ENCODE measurements at regions not wholly inside any gene's neighbourhood (a gene's known extent, or its start where the extent isn't known, plus 50 kb on each side); places are given as distances from the start of the nearest gene placed in this dataset.
"Not testable (repeated sequence)": the region's sequence is repeated elsewhere in the genome, so short reads cannot be mapped to it uniquely, and the experiment has no call there.

DNA sequence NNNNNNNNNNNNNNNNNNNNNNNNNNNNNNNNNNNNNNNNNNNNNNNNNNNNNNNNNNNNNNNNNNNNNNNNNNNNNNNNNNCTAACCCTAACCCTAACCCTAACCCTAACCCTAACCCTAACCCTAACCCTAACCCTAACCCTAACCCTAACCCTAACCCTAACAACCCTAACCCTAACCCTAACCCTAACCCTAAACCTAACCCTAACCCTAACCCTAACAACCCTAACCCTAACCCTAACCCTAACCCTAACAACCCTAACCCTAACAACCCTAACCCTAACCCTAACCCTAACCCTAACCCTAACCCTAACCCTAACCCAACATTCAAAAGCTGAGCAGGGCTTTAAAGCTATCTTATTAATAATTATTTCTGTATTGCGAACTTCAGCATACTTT lies 182.5 kb upstream of the FAM20C start:
- not testable (repeated sequence) for H3K36me3 Mint-ChIP-seq; H3K4me1 Mint-ChIP-seq; H3K4me3 Mint-ChIP-seq; H3K27ac Mint-ChIP-seq; H3K27me3 Mint-ChIP-seq (ENCODE audit: low read depth in 3 of 3); H3K9me3 Mint-ChIP-seq
- DNase-seq: peak in 1 of 3 donors; percentile 9

DNA sequence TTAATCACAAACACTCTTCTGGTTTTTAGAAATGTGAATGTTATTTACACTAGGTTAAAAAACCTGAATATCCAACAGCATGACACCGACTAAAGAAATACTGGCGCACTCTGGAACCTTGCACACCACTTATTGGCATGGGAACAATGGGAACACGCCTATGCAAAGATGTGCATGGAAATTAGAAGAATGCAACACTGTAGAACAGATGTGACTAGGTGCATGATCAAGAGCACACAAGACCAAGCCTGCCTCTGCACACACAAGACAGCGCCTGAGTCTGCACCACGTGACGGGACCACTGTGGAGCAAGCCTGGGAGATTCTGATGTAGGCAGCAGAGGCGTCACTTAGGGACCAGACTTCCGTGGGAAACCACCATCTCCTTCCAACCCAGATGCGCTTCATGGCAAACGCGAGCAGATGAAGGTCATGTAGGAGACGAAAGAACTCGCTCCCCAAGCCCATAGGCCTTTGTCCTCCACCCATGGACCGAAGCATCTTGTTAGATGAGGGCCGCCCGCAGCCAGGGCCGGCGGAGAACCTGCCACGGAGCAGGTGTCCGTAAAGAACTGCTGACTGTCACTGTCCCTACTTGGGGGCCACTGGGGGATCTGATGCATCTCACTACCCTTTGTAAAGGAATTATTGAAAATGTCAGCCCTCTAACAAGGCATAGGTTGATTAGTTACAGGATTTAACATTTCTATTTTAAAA lies 159.6 kb upstream of the FAM20C start:
- not testable (repeated sequence) for H3K27me3 Mint-ChIP-seq (ENCODE audit: low read depth in 3 of 3); DNase-seq; H3K36me3 Mint-ChIP-seq; H3K4me1 Mint-ChIP-seq; H3K9me3 Mint-ChIP-seq; H3K27ac Mint-ChIP-seq; H3K4me3 Mint-ChIP-seq

DNA sequence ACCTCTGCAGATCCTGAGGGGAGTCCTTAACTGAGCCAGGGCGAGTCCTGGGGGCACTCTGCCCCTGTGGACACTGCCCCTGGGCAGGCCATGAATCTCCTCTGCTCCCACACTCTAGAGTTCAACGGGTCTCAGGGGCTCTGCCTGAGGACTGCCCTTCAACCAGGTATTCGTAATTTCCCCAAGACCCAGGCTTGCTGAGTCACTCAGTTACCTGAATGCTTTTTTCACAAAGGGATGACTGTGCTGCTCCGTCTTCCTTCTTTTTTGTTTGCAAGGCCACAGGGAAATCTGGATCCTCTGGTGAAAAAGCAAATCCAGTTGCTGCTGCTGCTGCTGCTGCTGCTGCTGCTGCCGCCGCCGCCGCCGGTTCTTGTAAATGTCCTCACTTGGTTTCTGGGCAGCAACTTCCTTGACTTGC lies 157.2 kb upstream of the FAM20C start:
- H3K4me3 Mint-ChIP-seq, H3K36me3 Mint-ChIP-seq: not testable (repeated sequence)

DNA sequence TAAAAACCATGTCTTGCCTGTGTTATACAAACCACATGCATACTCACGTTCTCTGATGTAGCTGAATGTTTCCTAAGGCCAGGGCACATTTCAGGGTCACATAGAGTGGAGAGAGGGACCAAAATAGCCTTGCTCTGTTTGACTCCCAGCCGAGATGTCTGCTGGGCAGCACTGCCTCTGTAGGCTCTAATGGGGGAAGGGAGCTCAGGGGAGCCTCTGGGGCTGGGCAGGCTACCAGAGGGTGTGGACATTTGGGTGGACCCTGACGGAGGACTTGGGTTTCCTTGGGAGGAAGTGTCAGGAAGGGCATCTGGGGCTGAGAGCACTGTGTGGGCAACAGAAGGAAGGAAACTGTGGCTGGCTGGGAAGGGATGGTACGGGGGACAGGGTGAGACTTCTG lies 155.8 kb upstream of the FAM20C start:
- not testable (repeated sequence) for H3K36me3 Mint-ChIP-seq; H3K27me3 Mint-ChIP-seq (ENCODE audit: low read depth in 3 of 3); H3K4me1 Mint-ChIP-seq; H3K27ac Mint-ChIP-seq; DNase-seq; H3K9me3 Mint-ChIP-seq; H3K4me3 Mint-ChIP-seq

More for the DNA sequence above, 157.2 kb upstream of the FAM20C start:
- DNase-seq; H3K27me3 Mint-ChIP-seq (ENCODE audit: low read depth in 3 of 3); H3K27ac Mint-ChIP-seq; H3K4me1 Mint-ChIP-seq; H3K9me3 Mint-ChIP-seq: not testable (repeated sequence)

DNA sequence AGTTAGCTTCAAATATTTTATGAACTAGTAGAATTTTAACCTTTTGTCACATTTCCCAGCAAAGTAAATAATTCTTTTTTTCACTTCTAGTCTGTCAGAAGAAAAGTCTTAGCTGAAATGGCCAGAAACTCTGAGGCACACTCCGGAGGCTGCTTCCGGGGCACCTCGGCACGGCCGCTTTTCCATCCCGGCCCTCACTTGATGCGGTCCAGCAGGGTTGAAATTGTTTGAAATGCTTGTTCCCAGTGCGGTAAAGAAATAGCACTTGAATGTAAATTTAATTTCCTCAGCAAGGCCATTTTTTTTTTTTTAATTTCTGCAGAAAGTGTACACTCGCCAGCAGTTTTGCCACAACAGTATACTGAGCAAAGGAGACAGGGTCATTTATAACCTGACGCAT lies 154.7 kb upstream of the FAM20C start:
- H3K4me1 Mint-ChIP-seq; H3K4me3 Mint-ChIP-seq; H3K36me3 Mint-ChIP-seq; H3K9me3 Mint-ChIP-seq; H3K27me3 Mint-ChIP-seq (ENCODE audit: low read depth in 3 of 3); H3K27ac Mint-ChIP-seq; DNase-seq: not testable (repeated sequence)

DNA sequence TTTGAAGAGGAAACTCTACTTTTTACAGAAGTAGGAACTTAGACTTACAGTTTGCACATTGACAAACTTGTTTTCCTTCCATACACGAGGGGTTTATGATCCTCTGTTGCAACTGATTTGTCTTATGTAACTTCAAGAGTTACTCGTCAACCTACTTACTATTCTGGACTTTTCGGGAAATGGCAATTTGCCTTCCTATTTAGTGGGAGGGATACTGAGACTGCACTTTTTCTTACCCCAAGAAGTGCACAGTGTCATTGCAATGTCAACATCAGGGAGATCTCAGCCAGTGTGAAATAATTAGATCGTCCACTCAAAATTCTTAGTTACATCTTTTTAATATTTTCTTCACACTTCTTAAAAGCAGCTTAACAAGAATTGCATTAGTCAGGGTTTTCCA lies 153.9 kb upstream of the FAM20C start:
- not testable (repeated sequence) for H3K36me3 Mint-ChIP-seq; H3K4me3 Mint-ChIP-seq; H3K9me3 Mint-ChIP-seq; H3K27me3 Mint-ChIP-seq (ENCODE audit: low read depth in 3 of 3); DNase-seq; H3K4me1 Mint-ChIP-seq; H3K27ac Mint-ChIP-seq

DNA sequence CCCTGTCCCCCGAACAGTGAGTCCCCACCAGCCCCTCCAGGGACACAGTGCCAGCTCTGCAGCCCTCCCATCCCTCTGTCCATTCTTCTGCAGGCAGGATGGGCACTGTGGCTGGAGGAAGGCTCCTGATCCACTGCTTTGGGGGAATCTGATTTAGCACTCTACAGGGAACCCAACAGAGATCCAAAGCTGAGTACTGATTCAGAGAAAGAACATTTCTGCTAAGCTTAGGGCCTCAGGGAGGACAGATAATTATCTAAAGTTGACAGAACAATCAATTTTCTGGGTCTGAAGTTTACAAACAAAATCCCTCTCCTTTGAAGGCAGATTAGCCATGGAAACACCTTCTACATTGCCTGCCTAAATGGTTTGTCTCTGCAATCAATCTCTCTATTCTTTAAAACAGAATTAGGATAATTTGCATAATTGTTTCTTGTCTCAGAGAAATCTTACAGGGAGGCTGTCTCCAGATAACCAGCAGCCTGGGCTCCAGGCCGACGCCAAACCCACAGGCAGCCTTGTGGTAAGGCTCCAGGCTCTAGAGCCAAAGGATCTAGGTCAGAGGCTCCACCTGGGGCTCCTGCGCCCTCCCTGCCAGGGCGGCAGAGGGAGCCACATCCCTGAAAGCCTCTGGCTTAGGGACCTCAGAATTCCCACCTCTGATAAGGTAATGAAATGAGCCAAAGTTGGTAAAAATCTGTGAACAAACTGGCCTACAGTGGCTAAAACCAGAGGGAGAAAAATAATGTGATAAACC lies 152.2 kb upstream of the FAM20C start:
- not testable (repeated sequence) for H3K27ac Mint-ChIP-seq, H3K36me3 Mint-ChIP-seq

DNA sequence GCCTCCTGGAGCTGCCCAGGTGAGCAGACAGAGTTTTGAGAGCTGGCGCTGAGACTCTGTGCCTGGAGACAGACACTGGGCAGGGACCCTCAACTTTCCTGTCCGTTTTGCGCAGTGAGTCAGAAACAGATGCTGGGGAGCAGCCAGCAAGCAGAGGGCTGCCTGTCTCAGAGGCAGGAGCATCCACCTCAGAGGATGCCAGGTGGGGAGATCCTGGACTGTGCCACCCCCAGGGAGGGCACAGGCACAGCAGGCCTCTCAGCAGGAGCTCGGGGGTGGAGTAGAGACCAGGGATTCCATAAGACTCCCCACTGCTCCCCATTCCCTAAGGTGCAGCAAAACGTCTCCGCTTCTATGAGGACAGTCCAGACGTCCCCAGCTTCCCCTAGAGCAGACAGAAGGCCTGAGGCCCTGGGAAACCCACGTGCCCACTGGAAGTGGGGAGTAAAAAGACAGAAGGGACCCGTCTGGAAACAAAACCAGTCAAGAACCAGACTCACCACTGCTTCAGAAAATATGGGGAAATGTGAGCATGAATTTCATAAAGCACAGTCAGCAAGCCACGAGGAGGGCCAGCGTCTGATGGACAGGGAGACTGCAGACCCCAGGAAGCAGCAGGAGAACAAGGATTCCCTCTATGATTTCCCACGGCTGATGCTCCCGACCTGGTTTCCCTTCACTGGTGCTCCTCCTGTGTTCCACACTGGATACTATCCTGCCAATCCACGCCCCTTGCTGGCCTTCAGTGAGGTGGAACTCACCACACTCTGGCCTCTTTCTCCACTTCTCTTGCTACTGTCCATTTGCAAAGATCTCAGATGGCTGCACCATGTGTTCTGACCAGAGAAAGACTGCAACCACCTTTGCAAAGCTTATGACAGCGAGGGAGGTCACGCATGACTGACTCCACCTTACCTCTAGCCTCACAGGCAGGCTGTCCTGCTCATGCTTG lies 151.3 kb upstream of the FAM20C start:
- H3K9me3 Mint-ChIP-seq: no peaks in the 10 kb centered on the region
- no peaks in the 10 kb centered on the region for H3K4me1 Mint-ChIP-seq
- no peak for DNase-seq
- H3K36me3 Mint-ChIP-seq: no peaks in the 10 kb centered on the region
- no peak overlapping the region for H3K27ac Mint-ChIP-seq
- H3K4me3 Mint-ChIP-seq: no peak overlapping the region
- peaks cover 0 to 4% (median 2%) of the 10 kb centered on the region in 3 donors for H3K27me3 Mint-ChIP-seq (ENCODE audit: low read depth in 3 of 3)

More for the DNA sequence above, 152.2 kb upstream of the FAM20C start:
- not testable (repeated sequence) for H3K27me3 Mint-ChIP-seq (ENCODE audit: low read depth in 3 of 3); H3K9me3 Mint-ChIP-seq; H3K4me3 Mint-ChIP-seq; DNase-seq; H3K4me1 Mint-ChIP-seq

DNA sequence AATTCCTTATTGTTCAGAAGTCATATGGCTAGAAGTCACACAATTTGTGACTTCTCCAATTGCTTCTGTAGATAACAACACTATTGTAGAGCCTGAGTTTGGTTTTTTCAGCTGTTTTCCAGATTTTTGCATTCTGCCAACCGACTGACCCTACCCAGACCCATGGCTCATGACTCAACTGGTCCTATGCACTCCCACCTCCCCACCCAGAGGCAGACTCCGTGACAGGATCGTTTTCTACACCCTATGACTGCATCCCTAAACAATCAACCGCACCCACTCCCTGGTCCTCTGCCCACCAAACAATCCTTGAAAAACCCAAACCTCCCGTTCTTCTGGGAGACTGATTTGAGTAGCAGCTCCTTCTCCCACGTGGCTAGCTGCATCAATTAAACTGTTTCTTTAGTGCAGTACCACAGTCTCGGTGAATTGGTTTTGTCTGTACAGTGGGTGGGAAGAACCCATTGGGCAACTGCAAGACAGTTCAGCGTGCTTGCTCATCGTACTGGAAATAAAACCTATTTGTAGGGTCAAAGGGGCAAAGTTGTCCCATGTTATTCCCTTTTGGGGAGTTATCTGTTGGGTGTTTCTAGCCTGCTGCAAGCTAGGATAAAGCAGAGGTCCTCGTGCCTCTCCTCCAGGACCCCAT lies 150.3 kb upstream of the FAM20C start:
- DNase-seq: no peak
- no peaks in the 10 kb centered on the region for H3K9me3 Mint-ChIP-seq
- H3K27ac Mint-ChIP-seq: no peak overlapping the region
- no peak overlapping the region for H3K4me3 Mint-ChIP-seq
- no peaks in the 10 kb centered on the region for H3K36me3 Mint-ChIP-seq
- no peaks in the 10 kb centered on the region for H3K4me1 Mint-ChIP-seq
- H3K27me3 Mint-ChIP-seq (ENCODE audit: low read depth in 3 of 3): peaks cover 0 to 4% (median 2%) of the 10 kb centered on the region in 3 donors

DNA sequence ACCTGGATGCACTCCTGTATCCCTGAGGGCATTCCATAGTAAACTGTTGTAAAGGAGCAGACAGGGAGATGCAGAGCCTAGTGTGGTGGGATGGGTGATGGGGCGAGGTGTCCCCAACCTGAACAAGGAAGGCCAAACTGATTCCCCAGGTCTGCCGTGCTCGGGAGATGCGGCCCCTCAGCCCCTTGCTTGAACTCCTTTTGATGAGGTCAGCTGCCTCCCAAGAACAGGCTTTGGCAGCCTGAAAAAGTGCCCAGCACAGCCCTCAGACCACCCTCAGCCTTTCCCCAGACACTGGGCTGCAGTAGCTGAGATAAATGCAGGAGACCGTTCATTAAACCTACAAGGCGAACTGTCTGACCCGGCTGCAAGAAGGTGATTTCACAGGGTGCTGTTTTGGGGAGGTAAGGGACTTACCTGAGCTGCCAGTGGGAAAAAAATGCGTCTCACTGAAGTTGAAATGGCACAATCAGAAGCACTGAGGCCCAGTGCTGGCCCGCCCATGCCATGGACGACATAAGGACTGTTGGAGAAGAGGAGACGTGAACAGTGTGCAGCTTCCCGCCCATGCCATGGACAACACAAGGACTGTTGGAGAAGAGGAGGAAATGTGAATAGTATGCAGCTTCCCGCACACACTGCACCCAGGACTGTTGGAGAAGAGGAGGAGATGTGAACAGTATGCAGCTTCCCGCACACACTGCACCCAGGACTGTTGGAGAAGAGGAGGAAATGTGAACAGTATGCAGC lies 148.4 kb upstream of the FAM20C start:
- H3K27ac Mint-ChIP-seq: no peak overlapping the region
- no peak overlapping the region for H3K4me3 Mint-ChIP-seq
- no peaks in the 10 kb centered on the region for H3K4me1 Mint-ChIP-seq
- peaks cover 0 to 4% (median 2%) of the 10 kb centered on the region in 3 donors for H3K27me3 Mint-ChIP-seq (ENCODE audit: low read depth in 3 of 3)
- no peak for DNase-seq
- no peaks in the 10 kb centered on the region for H3K36me3 Mint-ChIP-seq
- H3K9me3 Mint-ChIP-seq: no peaks in the 10 kb centered on the region

DNA sequence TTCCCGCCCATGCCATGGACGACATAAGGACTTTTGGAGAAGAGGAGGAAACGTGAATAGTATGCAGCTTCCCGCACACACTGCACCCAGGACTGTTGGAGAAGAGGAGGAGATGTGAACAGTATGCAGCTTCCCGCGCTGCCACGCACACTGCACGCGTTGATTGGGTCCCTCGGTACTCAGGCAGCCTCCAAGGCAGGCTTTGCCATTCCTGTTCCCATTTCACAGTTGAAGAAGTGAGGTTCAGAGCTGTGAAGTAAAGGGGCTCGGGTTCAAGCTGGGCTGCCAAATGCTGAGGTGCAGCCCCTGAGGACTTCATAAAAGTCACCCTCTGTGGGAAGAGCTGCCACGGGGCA lies 147.9 kb upstream of the FAM20C start:
- no peaks in the 10 kb centered on the region for H3K4me1 Mint-ChIP-seq
- peaks cover 0 to 4% (median 2%) of the 10 kb centered on the region in 3 donors for H3K27me3 Mint-ChIP-seq (ENCODE audit: low read depth in 3 of 3)
- no peaks in the 10 kb centered on the region for H3K9me3 Mint-ChIP-seq
- H3K4me3 Mint-ChIP-seq: no peak overlapping the region
- no peaks in the 10 kb centered on the region for H3K36me3 Mint-ChIP-seq
- no peak overlapping the region for H3K27ac Mint-ChIP-seq
- no peak for DNase-seq

DNA sequence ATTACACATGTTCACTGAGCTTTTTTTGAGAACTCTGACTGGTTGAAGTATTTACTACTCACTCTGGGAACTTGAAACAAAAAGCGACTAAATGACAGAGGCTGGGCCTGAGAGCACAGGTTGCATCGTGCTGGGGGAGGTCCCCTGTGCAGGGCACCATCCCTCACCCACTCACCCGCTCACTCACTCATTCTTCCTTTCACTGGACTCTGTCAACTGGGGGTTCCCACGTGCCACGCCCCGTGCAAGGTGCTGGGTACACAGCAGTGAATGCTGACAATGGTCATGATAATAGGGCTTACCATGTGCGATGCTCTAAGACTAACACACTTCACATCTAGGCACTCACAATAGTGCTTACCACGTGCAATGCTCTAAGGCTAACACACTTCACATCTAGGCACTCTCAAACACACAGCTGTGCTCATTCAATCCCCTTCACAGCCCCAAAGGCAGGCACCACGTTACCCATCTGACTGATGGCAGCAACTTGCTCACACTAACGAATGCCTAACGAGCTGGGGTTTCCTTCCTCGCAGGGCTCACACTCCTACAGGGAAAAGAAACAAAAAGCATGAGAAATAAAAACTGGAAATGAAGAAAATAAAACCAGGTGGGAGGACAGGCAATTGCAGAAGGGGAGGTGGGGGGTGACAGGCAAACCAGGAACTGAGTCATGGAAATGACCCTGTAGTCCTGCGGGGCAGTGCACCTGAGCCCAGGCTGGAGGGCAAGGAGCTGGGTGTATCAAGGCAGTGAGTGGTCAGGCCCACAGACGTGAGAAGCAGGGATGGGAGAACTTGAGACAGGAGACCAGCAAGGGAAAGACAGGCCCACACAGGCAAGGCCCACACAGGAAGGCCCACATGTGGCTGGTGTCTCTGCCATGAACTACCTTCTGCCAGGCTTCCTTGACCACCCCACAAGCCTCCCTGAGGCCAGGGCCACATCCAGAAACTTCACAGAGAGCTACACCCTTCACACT lies 147.0 kb upstream of the FAM20C start:
- Mint-ChIP-seq H3K4me1 (no peaks in the 10 kb centered on the region), H3K4me3 (no peak overlapping the region), H3K9me3 (no peaks in the 10 kb centered on the region), H3K27me3 (ENCODE audit: low read depth in 3 of 3) (peaks cover 0 to 4% (median 2%) of the 10 kb centered on the region in 3 donors), H3K36me3 (no peaks in the 10 kb centered on the region), H3K27ac (no peak overlapping the region)
- no peak for DNase-seq
